Colonic mucosa (tissue), 4 donors: ENCODE measurements at regions not wholly inside any gene's neighbourhood (a gene's known extent, or its start where the extent isn't known, plus 50 kb on each side); places are given as distances from the start of the nearest gene placed in this dataset.

ENCODE experiments used
- DNase-seq: peaks from one replicate; pipeline ENCODE4 v3.0.0-alpha.2; 2020
- H3K27ac ChIP-seq: fragments of 200-600 bp; one replicate; pipeline ENCODE4 v1.8.0; 2021
- H3K27me3 ChIP-seq: fragments of 200-600 bp; one replicate; pipeline ENCODE4 v1.8.0; 2021
- H3K36me3 ChIP-seq: fragments of 200-600 bp; one replicate; pipeline ENCODE4 v1.8.0; 2021
- H3K4me1 ChIP-seq: fragments of 200-600 bp; one replicate; pipeline ENCODE4 v1.8.0; 2021; ENCODE audit warnings: mild to moderate bottlenecking
- H3K4me3 ChIP-seq: fragments of 200-600 bp; one replicate; pipeline ENCODE4 v1.8.0; 2021
- H3K9ac ChIP-seq, 2 donors: one replicate each; pipeline ENCODE4 v1.7.0; 2013; ENCODE audit warnings: control low read depth in 2 of 2, low read depth in 2 of 2, low read length in 2 of 2
- H3K9me3 ChIP-seq: fragments of 200-600 bp; one replicate; pipeline ENCODE4 v1.8.0; 2021
- CTCF ChIP-seq: fragments of 200-600 bp; IDR thresholded peaks from one replicate; pipeline ENCODE4 v1.8.0; 2022; ENCODE audit warnings: antibody characterized with exemption, mild to moderate bottlenecking
- intact Hi-C: fragments of 100-400 bp; cut with DNase I; formaldehyde crosslinking; loops from one replicate; pipeline ENCODE4 v1.14.1; 2022
- donor health status: healthy.
- donor health status: DM: no; HTN: no; CAD: no.
- donor health status: DM: no; HTN: no; CAD: no.

DNA sequence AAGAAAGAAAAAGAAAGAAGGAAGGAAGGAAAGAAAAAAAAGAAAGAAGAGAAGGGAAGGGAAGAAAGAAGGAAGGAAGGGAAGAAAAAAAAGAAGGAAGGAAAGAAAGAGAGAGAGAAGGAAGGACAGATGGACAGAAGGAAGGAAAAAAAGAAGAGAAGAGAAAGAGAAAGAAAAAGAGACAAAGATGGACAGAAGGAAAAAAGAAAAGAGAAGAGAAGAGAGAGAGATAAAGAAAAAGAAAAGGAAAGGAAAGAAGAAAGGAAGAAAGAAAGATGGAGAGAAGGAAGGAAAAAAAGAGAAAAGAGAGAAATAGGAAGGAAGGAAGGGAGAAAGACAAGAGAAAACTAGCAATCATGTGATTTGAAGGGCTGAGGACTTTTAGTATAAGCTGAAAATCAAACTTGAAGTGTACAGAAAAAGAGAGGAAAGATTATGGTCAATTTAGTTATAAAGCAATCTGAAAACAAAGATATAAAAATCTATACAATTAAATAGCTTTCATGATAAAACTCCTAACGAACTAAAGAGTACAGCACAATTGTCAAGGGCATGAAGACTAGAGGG is 115.3 kb downstream of the LTN1 start:
- Histone ChIP-seq H3K4me1 (no peaks in the 10 kb centered on the region), H3K9ac (no peak overlapping the region), H3K9me3 (no peaks in the 10 kb centered on the region), H3K36me3 (no peaks in the 10 kb centered on the region), H3K27me3 (no peaks in the 10 kb centered on the region), H3K4me3 (no peak overlapping the region), H3K27ac (no peak overlapping the region)
- intact Hi-C loops = no loop called here
- DNase-seq = no peak
- no peak for TF ChIP-seq CTCF

- no peak for TF ChIP-seq CTCF
- Histone ChIP-seq H3K4me3 (no peak overlapping the region), H3K36me3 (no peaks in the 10 kb centered on the region), H3K9ac (no peak overlapping the region), H3K27ac (no peak overlapping the region), H3K9me3 (no peaks in the 10 kb centered on the region), H3K4me1 (no peaks in the 10 kb centered on the region), H3K27me3 (no peaks in the 10 kb centered on the region)
- intact Hi-C loops = no loop called here
- DNase-seq = no peak
These were observed 117.6 kb downstream of the LTN1 start for GRCh38 chr21:28875078-28875477.

GRCh38 chr21:28872218-28872617 is 120.5 kb downstream of the LTN1 start:
- no peaks in the 10 kb centered on the region for H3K36me3 ChIP-seq

DNA sequence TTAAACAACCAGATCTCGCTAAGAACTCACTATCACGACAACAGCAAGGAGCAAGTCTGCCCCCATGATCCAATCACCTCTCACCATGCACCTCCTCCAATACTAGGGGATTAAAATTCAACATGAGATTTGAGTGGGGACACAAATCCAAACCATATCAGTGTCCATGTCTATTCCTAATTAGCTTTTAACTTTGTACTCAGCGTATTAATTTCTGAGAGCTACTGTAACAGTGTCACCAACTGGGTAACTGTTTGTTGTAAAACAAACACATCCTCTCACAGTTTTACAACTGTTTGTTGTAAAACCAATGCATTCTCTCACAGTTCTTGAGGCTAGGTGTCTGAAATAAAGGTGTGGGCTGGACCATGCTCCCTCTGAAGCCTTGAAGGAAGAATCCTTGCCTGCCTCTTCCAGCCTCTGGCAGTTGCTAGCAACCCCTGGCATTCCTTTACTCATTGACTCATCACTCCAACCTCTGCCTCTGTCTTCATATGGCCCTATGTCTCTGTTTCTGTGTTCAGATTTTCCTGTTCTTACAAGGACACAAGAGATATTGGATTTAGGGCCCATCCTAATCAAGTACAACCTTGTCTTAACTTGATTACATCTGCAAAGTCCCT is 121.2 kb downstream of the LTN1 start:
- Histone ChIP-seq H3K27me3 (no peaks in the 10 kb centered on the region), H3K4me1 (no peaks in the 10 kb centered on the region), H3K9me3 (no peaks in the 10 kb centered on the region), H3K9ac (no peak overlapping the region), H3K36me3 (no peaks in the 10 kb centered on the region), H3K27ac (no peak overlapping the region), H3K4me3 (no peak overlapping the region)
- peak; percentile 36 for DNase-seq
- intact Hi-C loops = no loop called here
- no peak for TF ChIP-seq CTCF

More at GRCh38 chr21:28872218-28872617, 120.5 kb downstream of the LTN1 start:
- no peak for DNase-seq
- Histone ChIP-seq H3K4me1 (no peaks in the 10 kb centered on the region), H3K27me3 (no peaks in the 10 kb centered on the region), H3K9me3 (no peaks in the 10 kb centered on the region), H3K9ac (no peak overlapping the region), H3K4me3 (no peak overlapping the region), H3K27ac (no peak overlapping the region)
- intact Hi-C loops = no loop called here
- TF ChIP-seq CTCF = no peak

DNA sequence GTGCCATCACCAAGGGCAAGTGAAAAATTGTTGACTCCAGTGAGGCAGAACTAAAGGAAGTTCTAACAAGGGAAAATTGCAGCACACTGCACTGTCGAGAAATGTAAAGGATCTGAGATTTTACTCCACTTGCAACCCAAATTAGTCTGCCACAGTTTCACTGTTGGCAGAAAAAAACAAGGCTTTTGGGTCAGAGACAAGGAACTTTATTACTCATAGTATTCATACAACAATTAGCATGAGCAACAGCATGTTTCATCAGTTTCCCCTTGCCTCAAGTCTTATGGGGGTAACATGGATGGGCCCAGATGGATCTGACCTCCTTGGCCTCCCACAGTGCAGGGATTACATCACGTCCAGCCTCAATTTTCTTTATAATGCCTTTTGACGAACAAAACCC is 125.3 kb downstream of the LTN1 start:
- H3K36me3 ChIP-seq = no peaks in the 10 kb centered on the region
- H3K27me3 ChIP-seq = no peaks in the 10 kb centered on the region
- H3K9ac ChIP-seq = no peak overlapping the region
- no peak for DNase-seq
- no peaks in the 10 kb centered on the region for H3K4me1 ChIP-seq
- intact Hi-C loops = no loop called here
- H3K9me3 ChIP-seq = no peaks in the 10 kb centered on the region
- no peak overlapping the region for H3K27ac ChIP-seq
- no peak overlapping the region for H3K4me3 ChIP-seq
- TF ChIP-seq CTCF = no peak
